NCI-H446 treated with DMSO at 0.1 percent for 48 hours (cell line): ENCODE measurements at regions not wholly inside any gene's neighbourhood (a gene's known extent, or its start where the extent isn't known, plus 50 kb on each side); places are given as distances from the start of the nearest gene placed in this dataset.

ENCODE experiments used
- DNase-seq: peaks from one replicate; lab custom pipeline; 2025; lab: John Stamatoyannopoulos, UW

DNA sequence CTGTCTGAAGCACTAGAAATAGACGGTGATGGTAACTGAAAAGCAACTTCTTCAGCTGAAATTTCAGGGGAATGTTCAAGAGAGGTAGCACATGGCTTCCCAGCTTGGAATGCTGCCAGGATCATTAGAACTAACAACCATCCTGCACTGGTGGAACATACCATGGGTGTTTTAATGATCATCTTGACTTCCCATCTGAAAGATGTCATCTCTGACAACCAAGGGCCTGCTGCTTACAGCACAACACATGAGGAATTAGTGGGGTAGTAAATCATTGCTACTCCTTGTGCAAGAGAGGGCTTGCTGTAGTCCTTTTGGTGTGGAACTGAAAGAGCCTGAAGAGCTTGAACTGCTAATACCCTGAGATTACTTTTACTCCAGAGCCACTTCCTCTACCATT is 853.7 kb downstream of the MCTP2 start:
- DNase-seq: no peak

DNA sequence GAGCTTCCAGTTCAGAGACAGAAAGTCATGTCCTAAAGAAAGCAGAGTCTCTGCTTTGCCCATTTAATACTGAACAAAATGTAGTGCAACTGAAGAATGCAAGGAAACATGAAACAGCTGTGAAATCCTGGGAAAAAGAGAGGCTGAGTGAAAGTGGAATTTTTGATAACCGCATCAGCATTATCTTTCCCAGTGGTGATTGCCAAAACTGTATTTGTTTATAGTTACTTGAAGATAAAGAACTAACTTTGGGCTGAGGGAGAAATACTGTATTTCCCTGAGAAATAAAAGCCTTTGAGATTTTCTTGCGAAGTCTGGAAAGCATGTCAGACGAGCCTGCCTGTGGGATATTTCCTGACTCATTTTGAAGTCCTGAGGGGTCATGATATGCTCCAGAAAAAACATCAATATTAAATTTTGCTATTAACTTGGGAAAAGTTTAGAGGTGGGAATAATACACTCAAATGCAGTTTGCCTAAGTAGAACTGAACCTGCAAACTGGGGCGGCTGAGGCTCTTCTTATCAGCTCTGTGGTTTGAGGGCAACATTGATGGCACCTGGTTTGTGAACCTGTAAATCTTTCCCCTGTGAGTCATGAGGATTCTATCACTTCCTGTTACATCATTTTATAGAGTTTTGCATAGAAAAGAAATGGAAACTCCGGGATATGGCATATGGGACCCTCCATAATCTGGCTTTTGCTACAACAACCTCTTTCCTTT is 855.3 kb downstream of the MCTP2 start:
- DNase-seq: no peak

DNA sequence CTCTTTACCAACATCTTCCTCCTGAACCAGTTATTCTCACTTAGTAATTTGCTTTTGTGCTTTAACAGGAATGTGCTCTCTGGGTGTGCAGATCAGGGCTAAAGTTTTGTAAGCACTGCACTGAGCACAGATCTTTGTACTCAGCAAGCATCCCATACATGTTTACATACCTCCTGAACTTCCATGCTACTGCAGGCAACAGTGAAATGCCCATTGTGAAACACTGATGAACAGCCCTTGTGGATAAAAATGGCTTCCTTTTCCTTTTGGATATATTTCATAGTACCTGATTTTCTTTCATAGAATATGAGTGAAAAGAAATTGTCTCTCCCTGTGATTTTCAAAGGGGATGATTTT is 855.9 kb downstream of the MCTP2 start:
- DNase-seq: no peak

DNA sequence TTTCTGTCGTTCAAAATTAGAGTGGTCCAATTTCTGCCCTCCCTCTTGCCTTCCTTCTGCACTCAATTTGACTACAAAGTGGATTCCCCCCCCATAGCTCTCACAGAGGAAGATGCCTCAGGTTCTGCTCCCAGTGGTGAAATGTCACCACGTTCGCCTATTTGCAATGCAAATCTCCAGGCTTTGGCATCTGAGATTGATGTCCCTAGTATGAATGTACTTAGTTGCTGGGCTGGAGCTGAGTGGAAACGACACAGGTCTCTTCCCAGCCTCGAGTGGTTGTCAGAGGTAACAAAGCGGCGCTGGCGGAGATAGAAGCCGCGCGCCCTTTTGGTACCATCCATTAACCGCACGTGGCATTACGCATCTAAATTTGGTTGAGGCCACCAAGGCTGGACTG is 860.1 kb downstream of the MCTP2 start:
- no peak for DNase-seq

DNA sequence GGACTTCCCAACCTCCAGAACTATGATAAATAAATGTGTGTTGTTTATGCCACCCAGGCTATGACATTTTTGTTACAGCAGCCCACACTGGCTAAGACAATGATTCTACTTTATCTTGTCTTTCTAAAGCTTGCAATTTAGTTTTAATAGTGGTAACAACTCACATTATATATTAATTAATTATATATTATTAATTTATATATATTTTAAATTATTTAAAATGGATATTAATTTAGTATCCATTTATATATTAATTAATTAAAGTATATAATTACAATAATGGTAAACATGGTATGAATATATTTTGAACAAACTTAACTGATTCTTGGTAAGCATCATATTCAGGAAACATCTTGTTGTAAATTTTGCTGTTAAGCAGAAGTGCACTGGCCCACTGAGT is 863.9 kb downstream of the MCTP2 start:
- no peak for DNase-seq

DNA sequence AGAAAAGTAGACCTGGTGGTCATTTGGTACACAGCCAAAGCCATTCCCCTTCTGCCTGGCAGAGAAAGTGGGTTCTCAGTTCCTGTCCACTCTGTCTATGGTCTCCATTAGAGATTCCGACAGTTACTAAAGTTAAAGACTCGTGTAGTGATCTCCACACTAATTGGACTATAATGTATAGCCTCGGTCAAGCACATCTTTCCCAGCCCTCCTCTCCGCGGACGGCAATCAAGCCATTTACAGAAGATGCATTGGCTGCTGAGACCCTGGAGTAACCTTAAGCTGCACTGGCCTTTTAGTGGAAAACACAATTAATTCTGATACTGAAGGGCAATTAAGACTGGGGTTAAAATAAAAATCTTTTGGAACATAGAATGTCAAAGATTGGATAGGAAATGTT is 865.3 kb downstream of the MCTP2 start:
- DNase-seq: no peak

DNA sequence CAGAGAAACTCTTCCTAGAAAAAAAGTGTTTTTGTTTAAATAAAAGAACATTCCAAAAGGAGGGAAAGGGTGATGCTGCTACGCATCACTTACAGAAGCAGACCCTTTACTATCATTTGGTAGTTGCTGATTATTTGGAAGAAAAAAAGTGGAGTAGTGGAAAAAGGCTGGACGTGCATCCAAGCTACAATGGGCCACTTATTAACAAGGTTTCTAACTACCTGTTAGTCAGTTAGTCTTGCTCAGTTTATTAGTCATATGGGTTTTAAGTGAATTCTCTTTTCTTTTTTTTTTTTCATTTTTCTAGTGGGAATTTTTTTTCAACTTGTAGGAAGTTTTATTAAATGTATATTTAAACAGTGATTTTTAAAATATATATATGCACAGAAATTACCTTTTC is 866.0 kb downstream of the MCTP2 start:
- DNase-seq: no peak

DNA sequence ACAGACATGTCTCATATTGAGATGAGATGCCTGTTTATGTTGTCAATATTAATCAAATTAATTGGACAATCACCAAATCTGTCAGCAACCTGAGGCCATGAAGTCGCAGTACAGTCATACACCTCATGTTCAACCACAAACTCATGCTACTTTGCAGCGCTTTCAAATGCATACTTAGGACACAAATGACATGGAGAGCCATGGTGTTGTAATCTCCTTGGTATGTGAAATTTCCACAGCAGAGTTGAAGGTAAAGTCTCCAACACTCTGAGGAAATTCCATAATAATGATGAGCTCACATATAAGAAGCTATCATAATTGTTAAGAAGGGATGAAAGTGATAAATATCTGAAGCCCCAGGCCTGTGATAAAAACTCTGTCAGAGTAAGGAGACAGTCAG is 873.9 kb downstream of the MCTP2 start:
- DNase-seq: no peak

DNA sequence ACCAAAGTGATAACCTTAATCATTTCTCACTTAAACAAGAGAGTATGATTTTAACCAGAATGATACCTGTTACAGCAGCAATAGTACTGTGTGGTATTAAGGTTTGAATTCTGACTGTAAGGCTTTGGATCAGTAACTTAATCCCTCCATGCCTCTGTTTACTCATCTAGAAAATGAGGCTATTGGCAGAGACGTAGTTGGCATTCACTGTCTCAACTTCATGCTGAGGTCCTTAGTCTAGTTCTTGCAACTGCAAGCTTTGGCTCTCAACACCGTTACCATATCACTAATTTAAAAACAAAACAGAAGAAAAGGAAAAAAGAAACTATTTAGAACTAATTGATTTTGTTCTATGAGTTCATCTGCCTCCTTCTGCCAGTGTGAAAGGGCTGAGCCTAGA is 875.4 kb downstream of the MCTP2 start:
- DNase-seq: no peak

DNA sequence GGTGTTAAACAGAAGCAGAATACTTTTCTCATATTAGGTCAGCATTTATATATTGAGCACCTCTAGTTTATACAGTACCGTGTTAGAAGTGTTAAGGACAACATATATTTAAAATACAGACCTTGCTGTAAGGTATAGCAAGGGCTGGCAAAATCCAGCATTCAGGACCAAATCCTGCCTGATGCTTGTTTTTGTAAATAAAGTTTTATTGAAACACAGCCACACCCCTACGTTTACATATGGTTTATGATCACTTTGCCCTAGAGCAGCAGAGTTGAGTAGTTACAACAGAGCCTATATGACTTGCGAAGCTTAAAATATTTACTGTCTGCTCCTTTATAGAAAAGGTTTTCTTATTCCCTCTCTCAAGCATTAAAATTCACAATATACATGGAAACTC is 877.3 kb downstream of the MCTP2 start:
- DNase-seq: no peak

DNA sequence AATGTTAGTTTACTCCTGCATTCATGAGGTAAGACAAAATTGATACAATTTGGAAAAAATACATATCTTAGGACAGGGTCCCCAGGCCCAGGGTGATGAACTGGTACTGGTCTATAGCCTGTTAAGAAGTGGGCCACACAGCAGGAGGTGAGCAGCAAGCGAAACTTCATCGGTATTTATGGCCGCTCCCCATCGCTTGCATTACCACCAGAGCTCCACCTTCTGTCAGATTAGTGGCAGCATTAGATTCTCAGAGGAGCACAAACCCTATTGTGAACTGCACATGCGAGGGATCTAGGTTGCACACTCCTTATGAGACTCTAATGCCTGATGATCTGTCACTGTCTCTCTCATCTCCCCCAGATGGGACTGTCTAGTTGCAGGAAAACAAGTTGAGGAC is 880.6 kb downstream of the MCTP2 start:
- no peak for DNase-seq

DNA sequence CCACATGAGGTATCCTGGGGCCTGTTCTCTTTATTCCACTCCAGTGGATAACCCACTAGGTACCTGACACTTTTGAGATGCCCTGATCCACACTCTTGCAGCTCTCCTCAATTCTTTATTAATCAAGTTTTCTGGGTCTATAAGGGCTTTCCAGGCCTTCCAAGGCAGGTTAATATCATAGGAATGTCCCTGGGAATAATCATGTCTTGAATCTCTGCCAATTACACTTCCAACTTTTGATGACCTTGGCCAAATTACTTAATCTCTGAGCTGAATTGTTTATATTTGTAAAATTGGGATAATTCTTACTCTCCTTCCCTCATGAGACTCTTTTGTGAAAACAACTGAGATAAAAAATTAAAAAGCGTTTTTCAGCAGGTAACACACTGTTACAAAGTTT is 881.7 kb downstream of the MCTP2 start:
- DNase-seq: no peak

DNA sequence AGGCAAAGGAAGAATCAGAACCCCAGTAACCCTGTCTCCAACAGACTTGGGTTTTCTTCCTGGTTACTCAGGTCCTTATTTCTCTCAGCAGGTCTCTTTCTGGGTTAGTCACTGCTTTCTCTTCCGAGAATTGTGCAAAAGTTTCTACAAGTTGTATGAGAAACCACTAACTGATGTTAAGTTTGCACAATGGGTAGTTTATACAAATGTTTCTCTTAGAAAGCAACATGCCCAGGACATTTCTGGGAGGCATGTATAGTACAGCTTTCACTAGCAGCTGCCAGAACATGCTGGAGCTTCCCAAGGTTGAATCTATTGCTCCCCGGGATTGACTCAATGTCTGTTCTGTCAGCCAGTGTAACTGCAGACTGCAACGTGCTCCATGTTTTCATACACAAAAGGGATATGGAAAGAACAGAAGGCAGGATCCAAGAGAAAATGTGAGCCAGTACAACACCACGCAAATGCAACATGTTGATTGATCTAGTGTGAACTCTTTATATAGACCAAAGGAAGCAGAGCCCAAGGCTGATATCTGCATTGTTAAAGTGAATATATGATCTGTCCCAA is 887.8 kb downstream of the MCTP2 start:
- DNase-seq: no peak

DNA sequence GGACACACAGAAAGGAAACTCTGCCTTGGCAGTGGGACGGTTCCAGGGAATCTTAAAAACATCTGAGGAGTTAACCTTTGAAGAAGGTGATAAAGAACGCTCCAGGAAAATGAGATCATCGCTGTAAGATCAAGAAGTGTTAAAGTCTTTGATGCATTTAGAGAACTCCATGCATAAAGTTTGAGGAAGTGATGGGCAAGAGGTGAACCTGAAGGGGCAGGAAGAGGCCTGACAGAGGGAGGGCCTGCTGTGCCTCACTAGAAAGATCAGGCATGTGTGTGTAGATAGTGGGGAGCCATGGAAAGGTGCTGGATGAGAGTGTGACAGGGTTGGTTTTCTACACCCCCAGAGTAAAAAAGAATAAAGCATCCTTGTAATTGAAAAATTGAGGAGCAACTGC is 889.2 kb downstream of the MCTP2 start:
- DNase-seq: no peak

DNA sequence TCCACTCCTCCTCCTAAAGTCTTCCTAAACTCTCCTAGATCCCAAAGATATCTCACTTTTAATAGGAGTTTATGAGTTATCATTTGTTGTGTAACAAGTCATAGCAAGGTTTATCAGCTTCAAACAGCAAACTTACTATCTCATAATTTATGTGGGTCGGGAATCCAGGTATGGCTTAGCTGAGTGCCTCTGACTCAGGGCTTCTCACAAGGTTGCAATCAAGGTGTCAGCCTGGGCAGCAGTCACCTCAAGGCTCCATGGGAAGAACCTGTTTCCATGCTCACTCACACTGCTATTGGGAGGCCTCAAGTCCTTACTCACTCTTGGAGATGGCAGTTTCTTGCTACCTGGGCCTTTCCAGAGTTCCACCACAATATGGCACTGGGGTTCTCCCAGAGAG is 889.8 kb downstream of the MCTP2 start:
- DNase-seq: no peak

DNA sequence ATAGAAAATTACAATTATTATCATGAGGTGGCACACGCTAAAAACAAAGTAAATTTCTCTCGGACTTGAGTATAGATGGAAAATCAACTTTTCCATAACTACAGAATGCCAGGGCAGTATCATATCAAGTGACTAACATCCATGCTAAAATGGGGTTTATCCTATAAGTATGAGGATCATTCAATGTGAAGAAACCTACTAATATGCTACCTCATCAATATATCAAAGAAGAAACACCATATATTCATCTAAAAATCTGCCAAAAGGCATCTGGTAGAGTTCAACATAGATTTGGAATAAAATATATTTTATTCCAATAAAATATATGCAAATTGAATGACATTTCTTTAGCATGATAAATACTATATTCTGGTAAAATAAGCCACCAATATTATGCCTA is 894.4 kb downstream of the MCTP2 start:
- DNase-seq: no peak

DNA sequence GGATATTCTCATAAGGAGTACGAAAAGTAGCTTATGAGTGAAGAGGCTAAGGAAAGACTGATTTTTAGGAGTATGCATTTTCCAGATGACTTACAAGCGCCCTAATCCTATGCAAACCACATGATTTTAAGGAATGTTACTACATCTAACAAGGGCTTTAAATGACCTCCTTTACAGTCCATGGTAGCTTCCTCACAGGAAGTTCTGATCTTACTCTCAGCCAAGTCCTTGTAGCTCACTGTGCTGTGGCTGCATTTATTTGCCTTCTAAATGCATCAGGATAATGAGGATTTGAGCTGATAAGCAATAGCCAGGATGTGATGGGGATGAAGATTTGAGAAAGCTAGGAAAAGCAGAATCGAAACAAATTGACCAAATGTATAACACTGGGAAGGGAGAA is 896.0 kb downstream of the MCTP2 start:
- no peak for DNase-seq

DNA sequence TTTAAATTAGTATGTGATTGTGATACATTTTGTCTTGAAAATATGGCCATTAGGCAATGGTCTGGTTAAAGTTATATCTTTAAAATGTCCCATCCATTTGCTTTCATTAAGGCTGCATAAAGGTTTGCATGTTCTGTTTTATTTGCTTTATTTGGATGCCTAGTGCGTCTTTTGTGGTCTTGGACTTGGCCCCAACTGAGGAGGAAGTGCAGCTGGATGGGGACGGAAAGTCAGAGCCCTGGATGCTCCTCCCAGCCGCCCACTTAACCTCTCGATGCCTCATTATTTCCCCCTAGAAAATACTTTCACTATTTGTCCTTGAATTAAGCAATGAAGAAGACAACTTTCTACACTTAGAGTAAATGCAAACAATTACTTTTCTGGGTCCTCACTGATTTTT is 898.2 kb downstream of the MCTP2 start:
- DNase-seq: no peak

DNA sequence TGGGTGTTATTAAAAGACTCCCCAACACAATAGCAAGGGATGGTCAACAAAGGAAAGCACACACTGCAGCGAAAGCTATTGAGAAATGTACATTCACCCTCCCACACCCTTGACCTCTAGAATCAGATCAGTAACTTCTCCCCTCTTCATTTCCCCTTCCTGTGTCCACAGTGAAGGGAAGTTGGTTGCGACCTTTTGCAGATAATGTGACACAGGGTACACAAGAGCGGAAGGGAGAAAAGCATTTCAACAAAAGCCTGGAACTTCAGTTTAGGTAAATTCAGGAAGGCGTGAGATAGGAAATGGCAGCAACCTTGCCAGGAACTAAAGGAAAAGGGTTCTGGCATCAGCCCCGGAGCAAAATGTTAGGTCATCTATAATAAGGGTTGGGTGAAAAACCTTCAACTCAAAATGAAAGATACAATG is 899.8 kb downstream of the MCTP2 start:
- no peak for DNase-seq

DNA sequence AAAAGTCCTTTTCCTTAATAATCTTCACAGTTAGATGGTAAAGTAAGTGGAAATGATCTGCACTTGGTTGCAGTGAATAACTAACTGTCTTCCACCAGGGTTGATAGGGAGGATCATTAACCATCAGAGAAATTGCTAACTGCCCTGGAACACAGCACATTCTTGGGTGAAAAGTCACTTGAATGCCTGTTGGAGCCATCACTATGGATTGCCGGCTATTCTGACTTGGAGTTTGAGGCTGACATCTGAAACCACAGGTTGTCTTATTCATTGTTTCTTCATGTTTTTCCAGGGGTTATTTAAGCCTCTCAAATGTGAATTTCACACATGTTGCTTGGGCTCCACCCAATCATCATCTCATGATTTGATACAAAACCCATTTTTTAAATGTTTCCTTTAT is 901.4 kb downstream of the MCTP2 start:
- no peak for DNase-seq

DNA sequence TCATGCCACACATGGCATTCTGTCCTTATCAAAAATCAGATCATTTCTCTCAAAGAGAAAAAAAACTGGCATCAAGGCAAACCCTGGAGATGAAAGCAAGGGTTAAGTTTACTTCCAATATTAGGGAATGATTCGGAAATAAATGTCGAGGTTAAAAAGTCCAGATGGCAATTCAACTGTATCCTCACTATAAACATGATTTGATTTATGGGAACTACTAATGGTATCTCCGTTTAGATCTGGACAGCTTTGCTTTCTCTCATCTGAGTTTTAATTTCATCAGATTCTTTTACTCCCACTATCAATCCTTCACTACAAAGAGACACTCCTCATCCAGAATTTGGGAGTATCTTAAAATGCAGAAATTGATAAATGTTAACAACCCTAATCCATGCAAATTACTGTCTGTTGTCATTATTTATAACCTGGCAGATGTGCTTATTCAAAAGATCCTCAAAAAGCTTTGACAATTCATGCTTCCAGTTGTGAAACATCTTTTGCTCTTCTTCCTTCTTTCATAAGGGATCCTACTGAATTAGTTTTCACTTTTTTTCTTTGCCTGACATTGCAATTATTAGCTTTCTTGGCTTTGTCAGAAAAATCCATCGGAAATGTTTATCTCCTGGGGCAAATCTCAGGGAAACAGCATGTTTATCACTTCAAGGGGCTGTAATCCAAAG is 903.2 kb downstream of the MCTP2 start:
- DNase-seq: no peak

DNA sequence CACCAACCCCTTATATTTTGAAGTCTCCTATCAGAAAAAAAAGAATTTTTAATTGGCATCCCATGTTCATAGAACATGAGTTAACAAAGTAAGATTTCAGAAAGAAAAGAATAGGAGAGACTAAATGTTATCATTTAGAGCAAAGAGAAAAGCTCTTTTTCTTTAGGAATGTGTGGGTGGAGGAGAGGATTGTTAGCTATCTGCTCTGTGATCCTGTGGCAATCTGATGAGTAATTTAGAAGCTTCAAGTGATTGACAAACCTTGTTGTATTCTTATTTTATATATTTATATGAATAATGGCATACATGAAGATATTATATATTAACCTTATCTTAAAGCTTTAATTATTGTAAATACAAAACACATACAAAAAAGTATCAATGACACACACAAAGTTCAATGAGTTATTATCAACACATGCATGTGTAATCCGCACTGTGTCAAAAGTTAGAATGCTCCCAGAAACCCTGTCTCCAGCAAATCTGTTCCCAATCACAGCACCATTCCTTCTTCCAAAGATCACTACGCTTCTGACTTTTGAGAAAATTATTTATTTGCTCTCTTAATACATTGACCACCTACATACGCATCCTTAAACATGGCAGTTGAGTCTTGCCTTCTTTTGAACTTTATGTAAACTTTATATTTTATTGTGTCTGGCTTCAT is 907.4 kb downstream of the MCTP2 start:
- no peak for DNase-seq

DNA sequence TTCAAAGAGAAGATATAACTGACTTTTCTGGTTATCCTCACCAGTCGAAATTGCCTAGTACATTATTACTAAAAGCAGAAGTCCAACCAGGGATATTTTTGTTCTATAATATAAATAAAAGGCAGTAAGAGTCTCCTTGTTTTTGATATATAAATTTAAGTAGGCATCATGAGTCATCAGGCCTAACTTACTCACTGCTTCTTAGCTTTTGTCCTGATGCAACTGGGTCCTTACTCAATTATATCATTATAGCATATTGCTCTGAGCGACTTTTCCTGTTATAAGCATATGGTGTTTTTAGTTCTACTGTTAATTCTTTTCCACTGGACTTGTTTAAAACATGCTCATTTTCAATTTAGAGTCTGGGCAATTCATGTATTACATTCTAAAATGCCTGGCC is 910.1 kb downstream of the MCTP2 start:
- DNase-seq: no peak
